ENCODE measurements at regions not wholly inside any gene's neighbourhood (a gene's known extent, or its start where the extent isn't known, plus 50 kb on each side); places are given as distances from the start of the nearest gene placed in this dataset.

GRCh38 chr1:101546885-101547284 is 310.1 kb downstream of the S1PR1 start:
- POLR2A ChIA-PET, result no interaction called here
- H3K4me3 ChIP-seq (ENCODE audit: low read depth, low read length), result no peak overlapping the region
- H3K36me3 ChIP-seq (ENCODE audit: control insufficient read depth, insufficient read depth, low read length), result no peaks in the 10 kb centered on the region
- DNase-seq (ENCODE audit: low read depth), result no peak
- no peaks in the 10 kb centered on the region for H3K27me3 ChIP-seq (ENCODE audit: control insufficient read depth, insufficient read depth, low read length)
- TF ChIP-seq CTCF (IDR thresholded peaks at IDR 0.05; ENCODE audit: insufficient read depth, low read depth, low read length), result no peak
- CTCF ChIA-PET, result no interaction called here

- ChIA-PET CTCF (no interaction called here), POLR2A (no interaction called here)
- DNase-seq (ENCODE audit: low read depth), result no peak
- TF ChIP-seq CTCF (IDR thresholded peaks at IDR 0.05; ENCODE audit: insufficient read depth, low read depth, low read length), result no peak
- no peak overlapping the region for H3K4me3 ChIP-seq (ENCODE audit: low read depth, low read length)
- H3K27me3 ChIP-seq (ENCODE audit: control insufficient read depth, insufficient read depth, low read length), result no peaks in the 10 kb centered on the region
- H3K36me3 ChIP-seq (ENCODE audit: control insufficient read depth, insufficient read depth, low read length), result no peaks in the 10 kb centered on the region
Observed at GRCh38 chr1:101547357-101547756, 310.5 kb downstream of the S1PR1 start.

- POLR2A ChIA-PET, result no interaction called here
- CTCF ChIA-PET, result no interaction called here
- no peak for TF ChIP-seq CTCF (IDR thresholded peaks at IDR 0.05; ENCODE audit: insufficient read depth, low read depth, low read length)
- no peaks in the 10 kb centered on the region for H3K27me3 ChIP-seq (ENCODE audit: control insufficient read depth, insufficient read depth, low read length)
- H3K36me3 ChIP-seq (ENCODE audit: control insufficient read depth, insufficient read depth, low read length), result no peaks in the 10 kb centered on the region
- DNase-seq (ENCODE audit: low read depth), result no peak
- H3K4me3 ChIP-seq (ENCODE audit: low read depth, low read length), result no peak overlapping the region
Observed at GRCh38 chr1:101548376-101548775, 311.6 kb downstream of the S1PR1 start.

GRCh38 chr1:101550581-101550980 is 313.8 kb downstream of the S1PR1 start:
- DNase-seq (ENCODE audit: low read depth), result no peak
- Histone ChIP-seq H3K27me3 (ENCODE audit: control insufficient read depth, insufficient read depth, low read length) (no peaks in the 10 kb centered on the region), H3K4me3 (ENCODE audit: low read depth, low read length) (no peak overlapping the region), H3K36me3 (ENCODE audit: control insufficient read depth, insufficient read depth, low read length) (no peaks in the 10 kb centered on the region)
- ChIA-PET CTCF (no interaction called here), POLR2A (no interaction called here)
- no peak for TF ChIP-seq CTCF (IDR thresholded peaks at IDR 0.05; ENCODE audit: insufficient read depth, low read depth, low read length)

- no peak for TF ChIP-seq CTCF (IDR thresholded peaks at IDR 0.05; ENCODE audit: insufficient read depth, low read depth, low read length)
- no peaks in the 10 kb centered on the region for H3K36me3 ChIP-seq (ENCODE audit: control insufficient read depth, insufficient read depth, low read length)
- no peak overlapping the region for H3K4me3 ChIP-seq (ENCODE audit: low read depth, low read length)
- ChIA-PET CTCF (interaction anchor here (0.8 kb wide), 1 partner anchor 9 kb away, joined by 4 read pairs; no protein-coding TSS in a partner anchor), POLR2A (no interaction called here)
- no peak for DNase-seq (ENCODE audit: low read depth)
- H3K27me3 ChIP-seq (ENCODE audit: control insufficient read depth, insufficient read depth, low read length), result no peaks in the 10 kb centered on the region
Observed at GRCh38 chr1:101566883-101567538, 330.2 kb downstream of the S1PR1 start.
